ENCODE measurements at regions not wholly inside any gene's neighbourhood (a gene's known extent, or its start where the extent isn't known, plus 50 kb on each side); places are given as distances from the start of the nearest gene placed in this dataset.

- H3K4me3 ChIP-seq (ENCODE audit: low read length): no peak overlapping the region
- no peak for DNase-seq (ENCODE audit: low read depth)
- TF ChIP-seq CTCF (conservative IDR thresholded peaks at IDR 0.05; ENCODE audit: low read length): no peak
These were observed 359.2 kb downstream of the OSR1 start for GRCh38 chr2:18999198-18999597.

GRCh38 chr2:18998491-18998890 is 359.9 kb downstream of the OSR1 start:
- no peak for TF ChIP-seq CTCF (conservative IDR thresholded peaks at IDR 0.05; ENCODE audit: low read length)
- DNase-seq (ENCODE audit: low read depth): peak; percentile 47

GRCh38 chr2:18993756-18994338 is 364.6 kb downstream of the OSR1 start:
- no peak for TF ChIP-seq CTCF (conservative IDR thresholded peaks at IDR 0.05; ENCODE audit: low read length)
- no peak overlapping the region for H3K4me3 ChIP-seq (ENCODE audit: low read length)
- peak; percentile 67 for DNase-seq (ENCODE audit: low read depth)

More at GRCh38 chr2:18998491-18998890, 359.9 kb downstream of the OSR1 start:
- H3K4me3 ChIP-seq (ENCODE audit: low read length): no peak overlapping the region

GRCh38 chr2:18991177-18992168 is 366.9 kb downstream of the OSR1 start:
- no peak for TF ChIP-seq CTCF (conservative IDR thresholded peaks at IDR 0.05; ENCODE audit: low read length)
- H3K4me3 ChIP-seq (ENCODE audit: low read length): no peak overlapping the region
- peak; percentile 98 for DNase-seq (ENCODE audit: low read depth)

GRCh38 chr2:18988631-18989232 is 369.7 kb downstream of the OSR1 start:
- H3K4me3 ChIP-seq (ENCODE audit: low read length): no peak overlapping the region
- DNase-seq (ENCODE audit: low read depth): no peak
- no peak for TF ChIP-seq CTCF (conservative IDR thresholded peaks at IDR 0.05; ENCODE audit: low read length)

- peak; percentile 46 for TF ChIP-seq CTCF (conservative IDR thresholded peaks at IDR 0.05; ENCODE audit: low read length)
- no peak overlapping the region for H3K4me3 ChIP-seq (ENCODE audit: low read length)
- DNase-seq (ENCODE audit: low read depth): peak; percentile 93
These were observed 370.8 kb downstream of the OSR1 start for GRCh38 chr2:18987592-18988073.
